ENCODE measurements at regions not wholly inside any gene's neighbourhood (a gene's known extent, or its start where the extent isn't known, plus 50 kb on each side); places are given as distances from the start of the nearest gene placed in this dataset.

GRCh38 chr12:24066865-24067264 lies 117.4 kb upstream of the SOX5 start:
- Mint-ChIP-seq H3K4me1 (ENCODE audit: unreplicated experiment) (peaks cover 50% of the 10 kb centered on the region), H3K27me3 (ENCODE audit: unreplicated experiment) (no peaks in the 10 kb centered on the region), H3K9me3 (ENCODE audit: unreplicated experiment) (no peaks in the 10 kb centered on the region), H3K4me3 (ENCODE audit: unreplicated experiment) (no peak overlapping the region), H3K36me3 (ENCODE audit: unreplicated experiment) (no peaks in the 10 kb centered on the region), H3K27ac (ENCODE audit: unreplicated experiment) (peak overlapping the region; percentile 78)
- DNase-seq (ENCODE audit: extremely low spot score, unreplicated experiment), result no peak
- TF ChIP-seq CTCF (IDR thresholded peaks at IDR 0.05), result no peak

- no peaks in the 10 kb centered on the region for H3K36me3 Mint-ChIP-seq (ENCODE audit: unreplicated experiment)
- peak overlapping the region; percentile 78 for H3K27ac Mint-ChIP-seq (ENCODE audit: unreplicated experiment)
- H3K9me3 Mint-ChIP-seq (ENCODE audit: unreplicated experiment), result no peaks in the 10 kb centered on the region
- H3K4me1 Mint-ChIP-seq (ENCODE audit: unreplicated experiment), result peaks cover 52% of the 10 kb centered on the region
- no peak overlapping the region for H3K4me3 Mint-ChIP-seq (ENCODE audit: unreplicated experiment)
- no peak for TF ChIP-seq CTCF (IDR thresholded peaks at IDR 0.05)
- DNase-seq (ENCODE audit: extremely low spot score, unreplicated experiment), result no peak
- no peaks in the 10 kb centered on the region for H3K27me3 Mint-ChIP-seq (ENCODE audit: unreplicated experiment)
Measured at GRCh38 chr12:24066097-24066496, 116.6 kb upstream of the SOX5 start.

DNA sequence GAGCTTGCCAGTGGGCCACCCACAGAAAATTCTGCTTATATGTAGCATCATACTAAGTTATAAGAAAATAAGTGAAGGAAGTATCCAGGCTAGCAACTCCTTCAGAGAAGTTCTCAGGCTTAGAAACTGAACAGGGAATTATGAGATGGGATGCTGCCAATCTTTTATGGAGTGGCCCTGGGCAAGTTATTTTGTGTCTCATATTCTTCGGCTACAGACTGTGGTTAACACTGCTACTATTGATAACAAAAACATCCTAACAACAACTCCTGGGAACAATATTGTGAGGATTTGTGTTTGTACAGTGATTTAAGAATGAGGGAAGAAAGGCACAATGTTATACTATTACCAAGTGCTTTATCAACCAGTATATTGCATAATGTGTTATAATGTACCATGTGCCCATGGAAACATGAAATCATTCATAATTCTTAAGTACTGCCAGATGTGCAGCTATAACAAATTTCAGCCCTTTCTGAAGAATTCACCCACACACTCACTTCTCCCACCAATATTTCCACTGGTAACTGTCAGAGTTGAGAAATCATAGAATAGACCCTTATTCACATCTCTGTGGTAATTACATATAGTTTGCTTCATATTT lies 113.3 kb upstream of the SOX5 start:
- H3K4me1 Mint-ChIP-seq (ENCODE audit: unreplicated experiment), result peaks cover 36% of the 10 kb centered on the region
- H3K27me3 Mint-ChIP-seq (ENCODE audit: unreplicated experiment), result no peaks in the 10 kb centered on the region
- TF ChIP-seq CTCF (IDR thresholded peaks at IDR 0.05), result no peak
- no peak overlapping the region for H3K4me3 Mint-ChIP-seq (ENCODE audit: unreplicated experiment)
- no peaks in the 10 kb centered on the region for H3K36me3 Mint-ChIP-seq (ENCODE audit: unreplicated experiment)
- peak overlapping the region; percentile 73 for H3K27ac Mint-ChIP-seq (ENCODE audit: unreplicated experiment)
- DNase-seq (ENCODE audit: extremely low spot score, unreplicated experiment), result no peak
- H3K9me3 Mint-ChIP-seq (ENCODE audit: unreplicated experiment), result no peaks in the 10 kb centered on the region

GRCh38 chr12:24060089-24060488 lies 110.6 kb upstream of the SOX5 start:
- Mint-ChIP-seq H3K27me3 (ENCODE audit: unreplicated experiment) (no peaks in the 10 kb centered on the region), H3K27ac (ENCODE audit: unreplicated experiment) (no peak overlapping the region), H3K4me1 (ENCODE audit: unreplicated experiment) (peaks cover 21% of the 10 kb centered on the region), H3K9me3 (ENCODE audit: unreplicated experiment) (no peaks in the 10 kb centered on the region), H3K36me3 (ENCODE audit: unreplicated experiment) (no peaks in the 10 kb centered on the region), H3K4me3 (ENCODE audit: unreplicated experiment) (no peak overlapping the region)
- no peak for DNase-seq (ENCODE audit: extremely low spot score, unreplicated experiment)
- TF ChIP-seq CTCF (IDR thresholded peaks at IDR 0.05), result no peak

DNA sequence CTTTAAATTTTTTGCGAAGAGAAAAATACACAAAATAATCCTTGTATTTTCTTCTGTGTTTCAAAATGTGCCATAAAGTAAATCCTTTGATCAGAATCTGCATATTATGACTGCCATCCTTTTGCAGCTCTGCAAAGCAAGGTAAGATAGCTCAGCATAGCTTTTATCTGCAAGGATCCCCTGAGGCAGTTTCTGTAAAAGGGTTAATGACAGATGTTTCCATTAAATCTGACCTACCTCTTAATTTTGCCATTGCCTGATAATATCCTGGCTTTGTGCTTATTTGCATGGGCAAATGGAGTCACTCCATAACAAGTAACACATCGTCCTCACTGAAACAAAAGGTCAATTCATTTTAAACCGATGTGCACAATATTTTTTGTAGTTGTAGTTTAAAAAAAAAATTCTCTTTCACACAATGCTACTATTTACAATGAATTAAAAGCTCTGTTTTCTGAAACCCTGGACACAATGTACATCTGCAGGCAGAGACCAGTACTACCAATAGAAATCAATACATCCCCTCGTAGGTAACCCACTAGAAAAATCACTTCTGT lies 108.5 kb upstream of the SOX5 start:
- Mint-ChIP-seq H3K4me3 (ENCODE audit: unreplicated experiment) (no peak overlapping the region), H3K27me3 (ENCODE audit: unreplicated experiment) (no peaks in the 10 kb centered on the region), H3K36me3 (ENCODE audit: unreplicated experiment) (no peaks in the 10 kb centered on the region), H3K9me3 (ENCODE audit: unreplicated experiment) (no peaks in the 10 kb centered on the region), H3K4me1 (ENCODE audit: unreplicated experiment) (peaks cover 20% of the 10 kb centered on the region), H3K27ac (ENCODE audit: unreplicated experiment) (no peak overlapping the region)
- no peak for DNase-seq (ENCODE audit: extremely low spot score, unreplicated experiment)
- TF ChIP-seq CTCF (IDR thresholded peaks at IDR 0.05), result no peak
